ENCODE measurements at regions not wholly inside any gene's neighbourhood (a gene's known extent, or its start where the extent isn't known, plus 50 kb on each side); places are given as distances from the start of the nearest gene placed in this dataset.

DNA sequence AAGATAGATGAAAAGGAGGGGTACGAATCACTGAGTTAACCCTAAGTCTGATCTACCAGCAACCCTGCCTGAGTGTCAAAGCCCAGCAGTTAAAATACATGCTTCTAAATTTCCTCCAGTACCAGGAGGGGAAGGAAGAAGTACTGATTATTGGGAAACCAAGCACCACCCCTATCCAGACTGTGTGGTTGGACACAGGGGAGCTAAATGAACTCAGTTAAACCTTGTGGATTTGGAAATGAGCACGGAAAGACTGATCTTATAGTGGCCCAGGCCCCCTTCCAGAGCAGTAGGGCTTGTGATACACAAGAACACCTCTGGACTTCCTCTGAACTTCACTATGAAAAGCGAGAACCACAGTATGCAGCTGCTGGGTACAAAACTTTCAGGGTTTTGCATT is 585.6 kb downstream of the MAFB start (continued):
- TF ChIP-seq, protein P1, sequence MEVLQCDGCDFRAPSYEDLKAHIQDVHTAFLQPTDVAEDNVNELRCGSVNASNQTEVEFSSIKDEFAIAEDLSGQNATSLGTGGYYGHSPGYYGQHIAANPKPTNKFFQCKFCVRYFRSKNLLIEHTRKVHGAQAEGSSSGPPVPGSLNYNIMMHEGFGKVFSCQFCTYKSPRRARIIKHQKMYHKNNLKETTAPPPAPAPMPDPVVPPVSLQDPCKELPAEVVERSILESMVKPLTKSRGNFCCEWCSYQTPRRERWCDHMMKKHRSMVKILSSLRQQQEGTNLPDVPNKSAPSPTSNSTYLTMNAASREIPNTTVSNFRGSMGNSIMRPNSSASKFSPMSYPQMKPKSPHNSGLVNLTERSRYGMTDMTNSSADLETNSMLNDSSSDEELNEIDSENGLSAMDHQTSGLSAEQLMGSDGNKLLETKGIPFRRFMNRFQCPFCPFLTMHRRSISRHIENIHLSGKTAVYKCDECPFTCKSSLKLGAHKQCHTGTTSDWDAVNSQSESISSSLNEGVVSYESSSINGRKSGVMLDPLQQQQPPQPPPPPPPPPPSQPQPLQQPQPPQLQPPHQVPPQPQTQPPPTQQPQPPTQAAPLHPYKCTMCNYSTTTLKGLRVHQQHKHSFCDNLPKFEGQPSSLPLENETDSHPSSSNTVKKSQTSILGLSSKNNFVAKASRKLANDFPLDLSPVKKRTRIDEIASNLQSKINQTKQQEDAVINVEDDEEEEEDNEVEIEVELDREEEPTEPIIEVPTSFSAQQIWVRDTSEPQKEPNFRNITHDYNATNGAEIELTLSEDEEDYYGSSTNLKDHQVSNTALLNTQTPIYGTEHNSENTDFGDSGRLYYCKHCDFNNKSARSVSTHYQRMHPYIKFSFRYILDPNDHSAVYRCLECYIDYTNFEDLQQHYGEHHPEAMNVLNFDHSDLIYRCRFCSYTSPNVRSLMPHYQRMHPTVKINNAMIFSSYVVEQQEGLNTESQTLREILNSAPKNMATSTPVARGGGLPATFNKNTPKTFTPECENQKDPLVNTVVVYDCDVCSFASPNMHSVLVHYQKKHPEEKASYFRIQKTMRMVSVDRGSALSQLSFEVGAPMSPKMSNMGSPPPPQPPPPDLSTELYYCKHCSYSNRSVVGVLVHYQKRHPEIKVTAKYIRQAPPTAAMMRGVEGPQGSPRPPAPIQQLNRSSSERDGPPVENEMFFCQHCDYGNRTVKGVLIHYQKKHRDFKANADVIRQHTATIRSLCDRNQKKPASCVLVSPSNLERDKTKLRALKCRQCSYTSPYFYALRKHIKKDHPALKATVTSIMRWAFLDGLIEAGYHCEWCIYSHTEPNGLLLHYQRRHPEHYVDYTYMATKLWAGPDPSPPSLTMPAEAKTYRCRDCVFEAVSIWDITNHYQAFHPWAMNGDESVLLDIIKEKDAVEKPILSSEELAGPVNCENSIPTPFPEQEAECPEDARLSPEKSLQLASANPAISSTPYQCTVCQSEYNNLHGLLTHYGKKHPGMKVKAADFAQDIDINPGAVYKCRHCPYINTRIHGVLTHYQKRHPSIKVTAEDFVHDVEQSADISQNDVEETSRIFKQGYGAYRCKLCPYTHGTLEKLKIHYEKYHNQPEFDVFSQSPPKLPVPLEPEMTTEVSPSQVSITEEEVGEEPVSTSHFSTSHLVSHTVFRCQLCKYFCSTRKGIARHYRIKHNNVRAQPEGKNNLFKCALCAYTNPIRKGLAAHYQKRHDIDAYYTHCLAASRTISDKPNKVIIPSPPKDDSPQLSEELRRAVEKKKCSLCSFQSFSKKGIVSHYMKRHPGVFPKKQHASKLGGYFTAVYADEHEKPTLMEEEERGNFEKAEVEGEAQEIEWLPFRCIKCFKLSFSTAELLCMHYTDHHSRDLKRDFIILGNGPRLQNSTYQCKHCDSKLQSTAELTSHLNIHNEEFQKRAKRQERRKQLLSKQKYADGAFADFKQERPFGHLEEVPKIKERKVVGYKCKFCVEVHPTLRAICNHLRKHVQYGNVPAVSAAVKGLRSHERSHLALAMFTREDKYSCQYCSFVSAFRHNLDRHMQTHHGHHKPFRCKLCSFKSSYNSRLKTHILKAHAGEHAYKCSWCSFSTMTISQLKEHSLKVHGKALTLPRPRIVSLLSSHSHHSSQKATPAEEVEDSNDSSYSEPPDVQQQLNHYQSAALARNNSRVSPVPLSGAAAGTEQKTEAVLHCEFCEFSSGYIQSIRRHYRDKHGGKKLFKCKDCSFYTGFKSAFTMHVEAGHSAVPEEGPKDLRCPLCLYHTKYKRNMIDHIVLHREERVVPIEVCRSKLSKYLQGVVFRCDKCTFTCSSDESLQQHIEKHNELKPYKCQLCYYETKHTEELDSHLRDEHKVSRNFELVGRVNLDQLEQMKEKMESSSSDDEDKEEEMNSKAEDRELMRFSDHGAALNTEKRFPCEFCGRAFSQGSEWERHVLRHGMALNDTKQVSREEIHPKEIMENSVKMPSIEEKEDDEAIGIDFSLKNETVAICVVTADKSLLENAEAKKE (CRISPR knock-in tag; IDR thresholded peaks at IDR 0.05) = no peak
- TF ChIP-seq CREB1 (CRISPR knock-in tag; IDR thresholded peaks at IDR 0.05; ENCODE audit: low read depth) (no peak), JUNB (IDR thresholded peaks at IDR 0.05; ENCODE audit: unreplicated experiment) (no peak), ZNF114 (CRISPR knock-in tag; IDR thresholded peaks at IDR 0.05) (no peak), NANOG (IDR thresholded peaks at IDR 0.05; ENCODE audit: borderline replicate concordance) (no peak), STAT1 (IDR thresholded peaks at IDR 0.05; ENCODE audit: unreplicated experiment) (no peak)
- TF ChIP-seq, protein P2, sequence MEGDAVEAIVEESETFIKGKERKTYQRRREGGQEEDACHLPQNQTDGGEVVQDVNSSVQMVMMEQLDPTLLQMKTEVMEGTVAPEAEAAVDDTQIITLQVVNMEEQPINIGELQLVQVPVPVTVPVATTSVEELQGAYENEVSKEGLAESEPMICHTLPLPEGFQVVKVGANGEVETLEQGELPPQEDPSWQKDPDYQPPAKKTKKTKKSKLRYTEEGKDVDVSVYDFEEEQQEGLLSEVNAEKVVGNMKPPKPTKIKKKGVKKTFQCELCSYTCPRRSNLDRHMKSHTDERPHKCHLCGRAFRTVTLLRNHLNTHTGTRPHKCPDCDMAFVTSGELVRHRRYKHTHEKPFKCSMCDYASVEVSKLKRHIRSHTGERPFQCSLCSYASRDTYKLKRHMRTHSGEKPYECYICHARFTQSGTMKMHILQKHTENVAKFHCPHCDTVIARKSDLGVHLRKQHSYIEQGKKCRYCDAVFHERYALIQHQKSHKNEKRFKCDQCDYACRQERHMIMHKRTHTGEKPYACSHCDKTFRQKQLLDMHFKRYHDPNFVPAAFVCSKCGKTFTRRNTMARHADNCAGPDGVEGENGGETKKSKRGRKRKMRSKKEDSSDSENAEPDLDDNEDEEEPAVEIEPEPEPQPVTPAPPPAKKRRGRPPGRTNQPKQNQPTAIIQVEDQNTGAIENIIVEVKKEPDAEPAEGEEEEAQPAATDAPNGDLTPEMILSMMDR (conservative IDR thresholded peaks at IDR 0.05; ENCODE audit: low read depth in 2 of 2) = no peak

DNA sequence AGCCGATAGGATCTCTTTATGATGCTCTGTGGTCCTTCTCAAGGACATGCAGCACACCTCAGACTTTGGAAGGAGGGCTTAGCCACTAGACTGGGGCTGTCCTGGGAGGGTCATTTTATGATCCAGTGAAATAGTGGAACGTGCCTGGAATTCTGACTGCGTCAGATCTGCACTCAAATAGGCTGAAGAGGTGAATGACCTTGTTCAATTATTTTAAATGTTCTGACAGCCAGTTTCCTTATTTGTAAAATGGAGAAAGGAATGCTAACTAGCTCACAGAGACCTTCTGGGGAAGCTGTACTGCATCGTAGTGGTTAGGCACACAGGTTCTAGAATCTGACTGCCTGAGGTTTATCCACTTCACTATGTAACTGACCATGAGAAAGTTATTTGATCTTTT is 587.5 kb downstream of the MAFB start:
- Mint-ChIP-seq H3K4me1 (peaks cover 6% of the 10 kb centered on the region), H3K27ac (no peak overlapping the region), H3K9me3 (no peaks in the 10 kb centered on the region), H3K4me3 (no peak overlapping the region), H3K27me3 (ENCODE audit: insufficient read depth, low read depth, poor library complexity) (peaks cover 2% of the 10 kb centered on the region), H3K36me3 (ENCODE audit: low read depth) (no peaks in the 10 kb centered on the region)
- Histone ChIP-seq H3K4me1 (ENCODE audit: insufficient read depth) (0 out of 2 replicates have a peak, but pooled peaks cover 2% of the 10 kb centered on the region), H3K36me3 (ENCODE audit: insufficient read depth) (no peaks in the 10 kb centered on the region), H3K9me2 (ENCODE audit: insufficient read depth) (0 out of 2 replicates have a peak, but pooled peaks cover 4% of the 10 kb centered on the region), H3K4me3 (no peak overlapping the region), H2AFZ (no peak overlapping the region), H3K27ac (ENCODE audit: low read depth) (no peak overlapping the region), H3K4me2 (no peak overlapping the region), H3K27me3 (ENCODE audit: insufficient read depth) (no peaks in the 10 kb centered on the region), H3F3A (replicated peaks; ENCODE audit: low read depth) (no peaks in the 10 kb centered on the region), H3K79me2 (replicated peaks; ENCODE audit: insufficient read depth) (no peaks in the 10 kb centered on the region), H4K20me1 (replicated peaks; ENCODE audit: insufficient read depth) (no peaks in the 10 kb centered on the region)
- DNase-seq (ENCODE audit: low spot score) (no peak), ATAC-seq (no peak)
- TF ChIP-seq POLR2AphosphoS5 (IDR thresholded peaks at IDR 0.05; ENCODE audit: low read depth) (no peak), CREB1 (CRISPR knock-in tag; IDR thresholded peaks at IDR 0.05; ENCODE audit: low read depth) (no peak), ZNF331 (CRISPR knock-in tag; IDR thresholded peaks at IDR 0.05; ENCODE audit: low read depth) (no peak)
- TF ChIP-seq, protein P1 (CRISPR knock-in tag; IDR thresholded peaks at IDR 0.05) = no peak
